Hepatocyte (in vitro differentiated cells): ENCODE measurements at regions not wholly inside any gene's neighbourhood (a gene's known extent, or its start where the extent isn't known, plus 50 kb on each side); places are given as distances from the start of the nearest gene placed in this dataset.

Experiments
- EZH2 ChIP-seq: fragments of 200-600 bp; sonication (generic); IDR thresholded peaks from 2 replicates; pipeline ENCODE4 v1.6.1; 2016; ENCODE audit warnings: antibody characterized with exemption, mild to moderate bottlenecking, borderline replicate concordance
- EZH2phosphoT487 ChIP-seq: fragments of 200-600 bp; sonication (generic); IDR thresholded peaks from one replicate; pipeline ENCODE4 v1.6.1; 2018; ENCODE audit warnings: antibody characterized with exemption, mild to moderate bottlenecking, low read depth, moderate library complexity; ENCODE audit not compliant: unreplicated experiment, severe bottlenecking
- TF ChIP-seq, protein P1 (sequence below): fragments of 200-600 bp; sonication (generic); IDR thresholded peaks from 2 replicates; pipeline ENCODE4 v1.5.1; 2016; ENCODE audit warnings: antibody characterized with exemption, mild to moderate bottlenecking; ENCODE audit not compliant: poor library complexity

DNA sequence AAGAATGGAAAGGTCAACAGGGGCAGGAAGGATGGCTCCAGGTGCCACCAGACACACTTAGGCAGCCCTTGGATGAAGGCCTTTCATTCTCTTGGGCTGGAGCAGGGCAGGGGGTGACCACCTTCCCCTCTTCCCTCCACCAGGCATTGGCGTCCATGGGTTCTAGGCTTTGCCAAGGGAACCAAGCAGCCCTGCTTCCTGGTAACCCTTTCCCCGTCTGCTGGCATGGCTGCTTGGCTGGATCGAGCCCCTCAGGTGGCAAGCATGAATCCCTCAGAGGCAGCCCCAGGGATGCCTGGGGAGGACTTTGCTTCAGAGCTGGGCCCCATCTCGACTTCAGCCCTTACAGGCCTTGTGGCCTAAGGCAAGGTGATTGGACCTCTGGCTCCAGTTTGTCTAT is 185.1 kb upstream of the SYT13 start:
- TF ChIP-seq, protein P1, sequence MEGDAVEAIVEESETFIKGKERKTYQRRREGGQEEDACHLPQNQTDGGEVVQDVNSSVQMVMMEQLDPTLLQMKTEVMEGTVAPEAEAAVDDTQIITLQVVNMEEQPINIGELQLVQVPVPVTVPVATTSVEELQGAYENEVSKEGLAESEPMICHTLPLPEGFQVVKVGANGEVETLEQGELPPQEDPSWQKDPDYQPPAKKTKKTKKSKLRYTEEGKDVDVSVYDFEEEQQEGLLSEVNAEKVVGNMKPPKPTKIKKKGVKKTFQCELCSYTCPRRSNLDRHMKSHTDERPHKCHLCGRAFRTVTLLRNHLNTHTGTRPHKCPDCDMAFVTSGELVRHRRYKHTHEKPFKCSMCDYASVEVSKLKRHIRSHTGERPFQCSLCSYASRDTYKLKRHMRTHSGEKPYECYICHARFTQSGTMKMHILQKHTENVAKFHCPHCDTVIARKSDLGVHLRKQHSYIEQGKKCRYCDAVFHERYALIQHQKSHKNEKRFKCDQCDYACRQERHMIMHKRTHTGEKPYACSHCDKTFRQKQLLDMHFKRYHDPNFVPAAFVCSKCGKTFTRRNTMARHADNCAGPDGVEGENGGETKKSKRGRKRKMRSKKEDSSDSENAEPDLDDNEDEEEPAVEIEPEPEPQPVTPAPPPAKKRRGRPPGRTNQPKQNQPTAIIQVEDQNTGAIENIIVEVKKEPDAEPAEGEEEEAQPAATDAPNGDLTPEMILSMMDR = no peak
- TF ChIP-seq EZH2 = no peak
- TF ChIP-seq EZH2phosphoT487 = no peak
